ENCODE measurements at regions not wholly inside any gene's neighbourhood (a gene's known extent, or its start where the extent isn't known, plus 50 kb on each side); places are given as distances from the start of the nearest gene placed in this dataset.
"Not testable (repeated sequence)": the region's sequence is repeated elsewhere in the genome, so short reads cannot be mapped to it uniquely, and the experiment has no call there.

DNA sequence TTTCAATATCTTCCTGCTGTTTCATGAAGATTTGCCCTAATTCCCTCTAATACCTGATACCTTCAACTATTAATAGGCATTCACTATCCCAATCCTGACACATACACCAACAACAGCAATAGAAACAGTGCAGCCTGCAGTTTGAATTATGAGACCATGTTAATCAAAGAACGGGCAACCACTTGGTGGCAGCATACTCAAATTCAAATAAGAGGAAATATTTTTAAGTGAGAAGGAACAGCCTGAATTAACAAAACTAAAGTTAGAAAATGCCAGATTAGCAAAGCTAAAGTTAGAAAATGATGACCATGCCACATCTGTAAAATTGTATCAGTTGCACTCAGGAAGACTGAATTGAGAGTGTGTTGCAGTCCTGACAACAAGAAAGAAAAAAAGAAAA is 204.9 kb downstream of the SMARCA1 start:
- peak; percentile 17 for DNase-seq (ENCODE audit: low read depth)
- H3K4me3 ChIP-seq (ENCODE audit: low read length): no peak overlapping the region
- TF ChIP-seq CTCF (conservative IDR thresholded peaks at IDR 0.05; ENCODE audit: low read length): peak; percentile 31

GRCh38 chrX:129316461-129316860 is 206.8 kb downstream of the SMARCA1 start:
- no peak overlapping the region for H3K4me3 ChIP-seq (ENCODE audit: low read length)
- no peak for DNase-seq (ENCODE audit: low read depth)
- no peak for TF ChIP-seq CTCF (conservative IDR thresholded peaks at IDR 0.05; ENCODE audit: low read length)

DNA sequence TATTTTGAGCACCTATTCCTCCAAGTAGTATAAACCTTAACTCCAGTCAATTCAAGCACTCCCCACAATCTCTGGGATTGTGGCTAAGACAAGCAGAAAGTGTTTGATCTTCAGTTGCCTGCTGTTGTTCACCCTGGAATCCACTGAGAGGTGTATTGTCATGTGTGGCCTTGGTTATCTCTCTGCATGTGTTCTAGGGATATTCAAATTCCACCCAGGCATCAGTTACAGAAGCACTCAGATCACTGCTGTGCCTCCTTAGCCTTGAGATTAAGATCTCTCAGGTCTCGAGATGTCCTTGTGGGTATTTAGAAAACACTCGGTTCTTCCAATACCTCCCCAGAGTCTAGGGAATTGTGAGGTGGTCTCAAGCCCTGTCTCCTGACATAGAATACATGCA is 213.3 kb downstream of the SMARCA1 start:
- TF ChIP-seq CTCF (conservative IDR thresholded peaks at IDR 0.05; ENCODE audit: low read length): no peak
- H3K4me3 ChIP-seq (ENCODE audit: low read length): no peak overlapping the region
- DNase-seq (ENCODE audit: low read depth): no peak

GRCh38 chrX:129262912-129263311 is 260.4 kb downstream of the SMARCA1 start:
- no peak overlapping the region for H3K4me3 ChIP-seq (ENCODE audit: low read length)
- DNase-seq (ENCODE audit: low read depth): no peak
- TF ChIP-seq CTCF (conservative IDR thresholded peaks at IDR 0.05; ENCODE audit: low read length): no peak

GRCh38 chrX:129255516-129255915 is 267.8 kb downstream of the SMARCA1 start:
- H3K4me3 ChIP-seq (ENCODE audit: low read length): not testable (repeated sequence)

GRCh38 chrX:129249563-129249962 is 273.7 kb downstream of the SMARCA1 start:
- no peak overlapping the region for H3K4me3 ChIP-seq (ENCODE audit: low read length)
- TF ChIP-seq CTCF (conservative IDR thresholded peaks at IDR 0.05; ENCODE audit: low read length): no peak
- no peak for DNase-seq (ENCODE audit: low read depth)

More at GRCh38 chrX:129255516-129255915, 267.8 kb downstream of the SMARCA1 start:
- DNase-seq (ENCODE audit: low read depth): not testable (repeated sequence)

- DNase-seq (ENCODE audit: low read depth): no peak
- no peak for TF ChIP-seq CTCF (conservative IDR thresholded peaks at IDR 0.05; ENCODE audit: low read length)
- no peak overlapping the region for H3K4me3 ChIP-seq (ENCODE audit: low read length)
These were observed 275.6 kb downstream of the SMARCA1 start for GRCh38 chrX:129247642-129248041.

- peak; percentile 32 for DNase-seq (ENCODE audit: low read depth)
- H3K4me3 ChIP-seq (ENCODE audit: low read length): no peak overlapping the region
- no peak for TF ChIP-seq CTCF (conservative IDR thresholded peaks at IDR 0.05; ENCODE audit: low read length)
These were observed 283.9 kb downstream of the SMARCA1 start for GRCh38 chrX:129239371-129239770.

Data from AG10803 (cell line).